ENCODE measurements at regions not wholly inside any gene's neighbourhood (a gene's known extent, or its start where the extent isn't known, plus 50 kb on each side); places are given as distances from the start of the nearest gene placed in this dataset.

GRCh38 chr6:74362391-74362790 is 666.4 kb downstream of the CD109 start:
- TF ChIP-seq CTCF (IDR thresholded peaks at IDR 0.05), result no peak
- no peak for TF ChIP-seq POLR2AphosphoS5 (IDR thresholded peaks at IDR 0.05; ENCODE audit: insufficient read depth in 1 of 2, low read depth in 1 of 2)
- TF ChIP-seq POLR2A (IDR thresholded peaks at IDR 0.05), result no peak

Data from vagina (tissue), 2 donors.